Erythroblast (primary cell): ENCODE measurements at regions not wholly inside any gene's neighbourhood (a gene's known extent, or its start where the extent isn't known, plus 50 kb on each side); places are given as distances from the start of the nearest gene placed in this dataset.

Experiments used
- DNase-seq, 2 experiments: peaks; one replicate each; lab custom pipeline; 2025; lab: John Stamatoyannopoulos, UW
- GATA1 ChIP-seq: IDR thresholded peaks from 2 replicates; pipeline ENCODE4 v1.6.1; 2011; ENCODE audit warnings: low read depth, mild to moderate bottlenecking, control low read depth, low read length, moderate library complexity
- POLR2A ChIP-seq: IDR thresholded peaks from 2 replicates; pipeline ENCODE4 v1.6.1; 2011; ENCODE audit warnings: mild to moderate bottlenecking, low read length

GRCh38 chr21:17987382-17988101 is 168.4 kb upstream of the C21orf91 start:
- no peak for TF ChIP-seq GATA1
- no peak for TF ChIP-seq POLR2A
- DNase-seq = no peak

GRCh38 chr21:17981060-17981740 is 162.0 kb upstream of the C21orf91 start:
- DNase-seq = no peak
- TF ChIP-seq POLR2A (no peak), GATA1 (no peak)

- no peak for TF ChIP-seq GATA1
- no peak for TF ChIP-seq POLR2A
These were observed 160.6 kb upstream of the C21orf91 start for GRCh38 chr21:17979763-17980162.

DNA sequence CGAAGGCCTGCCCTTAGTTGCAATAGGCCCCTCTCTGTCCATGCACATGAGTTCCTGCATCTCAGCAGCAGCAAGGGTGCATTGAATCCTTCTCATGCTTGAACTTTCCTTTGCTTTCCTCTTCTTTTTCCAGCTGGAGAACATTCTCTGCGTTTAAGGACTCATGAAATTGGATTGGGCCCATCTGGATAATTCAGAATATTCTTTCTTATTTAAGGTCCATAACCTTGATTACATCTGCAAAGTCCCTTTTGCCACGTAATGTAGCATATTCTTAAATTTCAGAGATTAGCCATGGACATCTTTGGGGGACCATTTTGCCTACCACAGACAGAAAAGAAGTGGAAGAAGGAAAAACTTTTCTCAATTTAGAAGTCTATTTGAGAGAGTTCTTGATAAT is 159.7 kb upstream of the C21orf91 start:
- TF ChIP-seq GATA1 = no peak
- TF ChIP-seq POLR2A = no peak

More at GRCh38 chr21:17979763-17980162, 160.6 kb upstream of the C21orf91 start:
- DNase-seq = no peak

DNA sequence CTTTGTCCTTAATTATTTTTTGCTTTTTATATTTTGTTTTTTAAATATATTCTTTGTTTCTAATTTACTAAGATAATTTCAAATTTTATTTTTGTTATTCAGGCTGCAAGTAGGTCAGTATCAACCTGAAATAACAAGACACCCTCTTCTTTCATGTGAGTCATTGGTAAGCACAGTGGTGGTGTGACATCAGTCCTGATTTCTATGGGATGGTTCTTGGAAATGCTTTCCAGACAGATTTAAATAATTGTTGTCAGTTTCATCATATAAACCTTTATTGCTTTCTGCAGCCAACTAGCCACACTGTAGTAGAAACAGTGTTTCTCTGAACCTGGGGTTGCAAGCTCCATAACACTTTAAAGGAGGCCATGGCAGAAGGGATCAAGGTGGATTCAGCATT is 157.5 kb upstream of the C21orf91 start:
- DNase-seq = no peak
- TF ChIP-seq GATA1 = no peak
- TF ChIP-seq POLR2A = no peak

More for the DNA sequence above, 159.7 kb upstream of the C21orf91 start:
- DNase-seq = no peak

DNA sequence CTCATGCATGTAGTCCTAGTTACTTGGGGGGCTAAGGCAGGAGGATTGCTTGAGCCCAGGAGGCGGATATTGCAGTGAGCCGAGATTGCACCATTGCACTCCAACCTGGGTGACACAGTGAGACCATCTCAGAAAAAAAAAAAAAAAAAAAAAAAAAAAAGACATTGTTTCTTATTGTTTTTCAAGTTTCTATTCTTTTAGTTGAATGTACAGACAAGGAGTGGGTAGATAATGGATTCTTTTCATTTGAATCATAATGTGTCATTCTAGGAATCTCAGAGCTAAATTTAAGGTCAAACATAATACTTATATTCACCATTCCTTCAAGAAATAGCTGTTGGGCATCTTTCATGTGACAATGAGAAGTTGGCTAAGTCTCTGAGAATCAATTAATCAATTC is 157.0 kb upstream of the C21orf91 start:
- DNase-seq = no peak
- TF ChIP-seq POLR2A (no peak), GATA1 (no peak)

GRCh38 chr21:17967319-17967718 is 148.2 kb upstream of the C21orf91 start:
- TF ChIP-seq GATA1 (no peak), POLR2A (no peak)
- no peak for DNase-seq

DNA sequence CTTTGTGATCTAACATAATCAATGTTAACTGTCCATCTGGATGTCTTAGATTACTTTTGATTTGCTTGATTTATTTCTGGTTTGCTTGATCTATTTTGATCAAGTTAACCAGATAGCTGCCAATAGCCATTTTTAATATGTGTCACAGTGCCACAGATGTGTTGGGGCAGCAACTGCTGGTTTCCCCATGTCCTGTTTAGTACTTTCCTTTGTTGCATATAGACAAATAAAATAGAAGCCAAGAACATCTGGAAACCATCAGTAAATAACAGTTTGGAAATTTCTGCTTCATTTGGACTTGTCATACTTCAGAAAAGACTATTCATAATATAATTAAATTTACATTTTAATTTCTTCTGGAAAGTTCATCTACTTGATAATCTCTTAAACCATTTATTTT is 145.6 kb upstream of the C21orf91 start:
- TF ChIP-seq GATA1 (no peak), POLR2A (no peak)
- DNase-seq = no peak

GRCh38 chr21:17964199-17964598 is 145.0 kb upstream of the C21orf91 start:
- TF ChIP-seq GATA1 (no peak), POLR2A (no peak)
- no peak for DNase-seq

DNA sequence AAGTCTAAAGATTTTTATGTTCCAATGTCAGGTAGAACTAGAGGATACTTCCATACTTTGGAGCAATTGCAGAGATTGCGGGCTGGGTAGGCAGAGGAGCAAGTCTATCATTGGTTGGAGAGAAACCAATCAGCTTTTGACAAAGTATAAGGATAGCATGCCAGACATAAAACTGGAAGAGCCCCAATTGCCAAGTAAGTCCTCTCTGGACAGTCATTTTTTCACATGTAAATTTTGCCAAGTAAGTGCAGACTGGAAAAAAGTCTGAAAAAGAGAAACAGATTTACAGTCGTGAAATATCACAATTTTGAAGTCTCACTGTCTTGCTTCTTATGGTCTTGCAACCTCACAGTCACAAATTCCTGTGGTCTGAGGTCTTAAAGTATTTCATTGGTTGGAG is 131.4 kb upstream of the C21orf91 start:
- no peak for DNase-seq
- TF ChIP-seq GATA1 = no peak
- no peak for TF ChIP-seq POLR2A

DNA sequence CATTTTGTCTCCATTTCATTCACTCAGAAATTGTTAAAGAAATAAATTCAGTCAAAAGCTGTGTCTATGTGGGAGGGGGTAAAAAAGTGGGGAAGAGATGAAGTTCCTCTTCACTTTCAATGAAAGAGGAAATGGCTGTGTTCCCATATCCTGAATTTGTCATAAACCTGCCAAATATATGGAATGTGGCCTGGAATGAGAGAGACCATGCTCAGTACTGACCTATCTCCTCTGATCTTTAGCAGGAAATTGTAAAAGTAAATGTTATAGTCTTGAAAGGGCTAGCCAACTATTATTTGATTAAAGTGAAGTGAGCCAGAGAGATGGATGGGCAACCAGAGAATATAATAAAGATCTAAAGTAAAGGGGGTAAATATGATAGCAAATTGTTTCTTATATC is 130.3 kb upstream of the C21orf91 start:
- DNase-seq = no peak
- TF ChIP-seq GATA1 = no peak
- no peak for TF ChIP-seq POLR2A

DNA sequence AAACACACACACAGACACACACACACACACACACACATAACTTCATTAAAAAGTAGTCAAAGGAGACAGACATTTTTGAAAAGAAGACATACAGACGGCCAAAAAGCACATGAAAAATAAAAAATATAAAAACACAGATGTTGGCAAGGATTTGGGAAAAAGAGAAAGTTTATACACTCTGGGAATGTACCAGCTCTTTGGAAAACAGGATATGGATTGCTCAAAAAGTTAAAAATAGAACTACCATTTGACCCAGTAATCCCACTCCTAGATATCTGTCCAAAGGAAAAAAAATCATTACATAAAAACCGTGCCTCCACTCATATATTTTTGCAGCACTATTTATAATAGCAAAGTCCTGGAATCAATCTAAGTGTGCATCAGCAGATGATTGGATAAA is 128.4 kb upstream of the C21orf91 start:
- DNase-seq = no peak
- TF ChIP-seq POLR2A = no peak
- TF ChIP-seq GATA1 = no peak

GRCh38 chr21:17931080-17931479 is 111.9 kb upstream of the C21orf91 start:
- no peak for TF ChIP-seq POLR2A
- no peak for TF ChIP-seq GATA1
- DNase-seq = peak; percentile 1 to 11

GRCh38 chr21:17930093-17930492 is 110.9 kb upstream of the C21orf91 start:
- no peak for DNase-seq
- no peak for TF ChIP-seq POLR2A
- TF ChIP-seq GATA1 = no peak

GRCh38 chr21:17929510-17929909 is 110.4 kb upstream of the C21orf91 start:
- no peak for DNase-seq
- TF ChIP-seq POLR2A (no peak), GATA1 (no peak)
